HUES64 (cell line): ENCODE measurements at regions not wholly inside any gene's neighbourhood (a gene's known extent, or its start where the extent isn't known, plus 50 kb on each side); places are given as distances from the start of the nearest gene placed in this dataset.
"Not testable (repeated sequence)": the region's sequence is repeated elsewhere in the genome, so short reads cannot be mapped to it uniquely, and the experiment has no call there.

Experiments
- H3K27ac ChIP-seq: 2 replicates; pipeline ENCODE4 v1.7.0; 2013; ENCODE audit warnings: low read depth, low read length, inconsistent platforms
- H3K27me3 ChIP-seq: 2 replicates; pipeline ENCODE4 v1.6.1; 2013; ENCODE audit warnings: mild to moderate bottlenecking, low read length; ENCODE audit not compliant: insufficient read depth
- H3K36me3 ChIP-seq: 2 replicates; pipeline ENCODE4 v1.6.1; 2013; ENCODE audit warnings: mild to moderate bottlenecking, low read length; ENCODE audit not compliant: insufficient read depth
- H3K4me1 ChIP-seq: 2 replicates; pipeline ENCODE4 v1.6.1; 2013; ENCODE audit warnings: mild to moderate bottlenecking, low read length, moderate library complexity; ENCODE audit not compliant: insufficient read depth
- H3K4me3 ChIP-seq: 2 replicates; pipeline ENCODE4 v1.5.1; 2013; ENCODE audit warnings: mild to moderate bottlenecking, low read length, moderate library complexity
- H3K9ac ChIP-seq: 2 replicates; pipeline ENCODE4 v1.6.1; 2013; ENCODE audit warnings: mild to moderate bottlenecking, low read depth, low read length
- H3K9me3 ChIP-seq: 2 replicates; pipeline ENCODE4 v1.6.1; 2013; ENCODE audit warnings: low read depth, low read length; ENCODE audit not compliant: insufficient read depth
- WGBS: fragments of 150-250, 120-280 bp; methylation state at CpG from one replicate; pipeline ENCODE4 v1.1.7; 2013; ENCODE audit warnings: missing lambda C conversion rate; 5-methylcytosine and 5-hydroxymethylcytosine counted together

DNA sequence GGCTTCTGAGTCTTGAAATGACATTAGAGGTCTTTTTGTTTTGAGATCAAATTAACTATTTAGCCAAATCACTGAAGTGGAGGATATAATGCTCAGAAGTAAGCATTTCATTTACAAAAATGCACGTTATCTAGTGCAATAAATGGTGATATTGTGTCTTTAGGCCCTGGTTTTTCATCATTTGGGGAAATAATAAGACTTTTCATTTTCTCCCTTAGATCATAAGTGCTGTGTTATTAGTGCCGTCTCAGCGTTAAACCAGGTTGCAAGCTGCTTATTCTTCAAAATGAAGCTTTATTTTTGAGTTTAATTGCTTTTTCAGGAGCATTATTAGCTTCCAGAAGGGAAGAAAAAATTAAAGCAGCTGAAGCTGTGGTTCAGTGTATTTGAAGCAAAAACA, 1416.8 kb upstream of the GOT2 start:
- Histone ChIP-seq H3K9me3 (peaks cover 3% of the 10 kb centered on the region; the same call in 1 of the 2 replicates), H3K4me3 (no peak overlapping the region), H3K27ac (no peak overlapping the region), H3K9ac (no peak overlapping the region), H3K4me1 (no peaks in the 10 kb centered on the region), H3K27me3 (no peaks in the 10 kb centered on the region), H3K36me3 (no peaks in the 10 kb centered on the region)
- WGBS, result 86% methylated on average over 3 of the region's 3 CpGs

DNA sequence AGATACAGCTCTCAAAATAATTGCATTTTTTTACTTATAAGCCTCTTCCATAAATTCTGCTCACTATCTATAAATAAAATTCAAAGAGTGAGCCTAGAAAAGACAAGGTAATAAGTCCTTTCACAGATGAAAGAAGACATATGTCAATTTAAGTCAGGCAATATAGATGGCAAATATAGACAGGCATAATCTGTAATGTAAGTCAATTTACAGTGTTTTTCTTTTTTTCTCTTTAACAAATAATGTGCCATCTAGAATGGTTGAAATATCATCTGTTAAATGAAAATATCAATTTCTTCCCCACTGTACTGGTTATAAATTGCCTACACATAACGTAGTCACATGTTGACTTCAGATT, 1409.2 kb upstream of the GOT2 start:
- no peaks in the 10 kb centered on the region for H3K36me3 ChIP-seq
- peaks cover 7% of the 10 kb centered on the region for H3K9me3 ChIP-seq
- H3K27ac ChIP-seq, result no peak overlapping the region
- WGBS, result no CpG with 5 or more reads among the region's 1 CpG
- no peaks in the 10 kb centered on the region for H3K27me3 ChIP-seq
- H3K9ac ChIP-seq, result no peak overlapping the region
- H3K4me3 ChIP-seq, result no peak overlapping the region
- H3K4me1 ChIP-seq, result peaks cover 12% of the 10 kb centered on the region

DNA sequence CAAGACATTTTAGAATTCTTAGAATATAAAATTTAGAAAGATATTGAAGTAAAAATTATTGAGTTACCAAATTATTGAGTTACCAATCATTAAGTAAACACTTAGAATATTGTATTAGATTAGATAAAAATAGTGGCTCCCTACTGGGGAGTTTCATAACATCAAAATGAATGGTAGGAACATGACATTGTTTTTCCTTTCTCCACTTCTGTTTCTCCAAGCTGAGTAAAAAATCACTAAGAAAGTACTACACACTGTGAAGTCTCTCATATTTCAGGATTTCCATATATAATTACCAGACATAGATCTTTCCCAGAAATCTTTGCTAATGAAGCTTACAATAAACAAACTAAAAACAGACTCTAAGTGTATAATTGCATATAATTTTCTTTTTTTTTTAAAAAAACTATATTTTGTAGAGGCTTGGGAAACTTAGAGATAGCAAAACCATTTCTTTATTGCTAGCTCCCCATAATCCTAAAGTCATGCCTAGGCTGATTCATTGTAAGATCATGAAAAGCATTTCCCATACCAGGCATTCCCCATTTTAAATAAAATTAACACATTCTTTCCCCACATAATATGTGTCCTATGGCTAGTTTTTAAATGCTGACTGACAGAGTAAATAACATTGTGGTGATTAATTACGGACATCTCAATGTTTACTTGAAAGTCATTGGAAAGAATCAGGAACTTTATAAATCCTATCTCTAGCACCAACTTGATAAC, 1408.7 kb upstream of the GOT2 start:
- Histone ChIP-seq H3K27ac (no peak overlapping the region), H3K9ac (no peak overlapping the region), H3K4me1 (peaks cover 12% of the 10 kb centered on the region), H3K36me3 (no peaks in the 10 kb centered on the region), H3K4me3 (no peak overlapping the region), H3K9me3 (peaks cover 13% of the 10 kb centered on the region), H3K27me3 (no peaks in the 10 kb centered on the region)
- 100% methylated on average over 1 of the region's 1 CpG for WGBS

DNA sequence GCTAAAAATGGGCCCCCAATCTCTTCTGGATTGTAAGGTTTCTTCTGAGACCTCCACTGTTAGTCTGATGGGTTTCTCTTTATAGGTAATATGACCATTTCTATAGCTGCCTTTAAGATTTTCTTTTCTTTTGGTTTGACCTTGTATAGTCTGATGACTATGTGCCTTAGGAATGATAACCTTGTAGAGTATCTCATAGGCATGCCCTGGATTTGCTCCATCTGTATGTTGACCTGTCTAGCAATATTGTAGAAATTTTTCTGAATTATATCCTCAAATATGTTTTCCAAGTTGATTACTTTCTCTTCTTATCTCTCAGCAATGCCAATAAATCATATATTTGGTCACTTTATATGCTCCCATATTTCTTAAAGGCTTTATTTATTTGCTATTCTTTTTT, 1403.8 kb upstream of the GOT2 start:
- Histone ChIP-seq H3K27ac (no peak overlapping the region), H3K36me3 (no peaks in the 10 kb centered on the region), H3K9me3 (peaks cover 14% of the 10 kb centered on the region), H3K27me3 (no peaks in the 10 kb centered on the region), H3K4me1 (peaks cover 7% of the 10 kb centered on the region; the same call in 1 of the 2 replicates), H3K4me3 (no peak overlapping the region), H3K9ac (no peak overlapping the region)

- no peak overlapping the region for H3K4me3 ChIP-seq
- no peak overlapping the region for H3K27ac ChIP-seq
- H3K9me3 ChIP-seq, result no peaks in the 10 kb centered on the region
- no peaks in the 10 kb centered on the region for H3K27me3 ChIP-seq
- H3K9ac ChIP-seq, result no peak overlapping the region
- whole genome bisulfite sequencing, result 94% methylated on average over 1 of the region's 1 CpG
- no peaks in the 10 kb centered on the region for H3K4me1 ChIP-seq
- no peaks in the 10 kb centered on the region for H3K36me3 ChIP-seq
Measured at GRCh38 chr16:60127196-60127595, 1393.1 kb upstream of the GOT2 start.

DNA sequence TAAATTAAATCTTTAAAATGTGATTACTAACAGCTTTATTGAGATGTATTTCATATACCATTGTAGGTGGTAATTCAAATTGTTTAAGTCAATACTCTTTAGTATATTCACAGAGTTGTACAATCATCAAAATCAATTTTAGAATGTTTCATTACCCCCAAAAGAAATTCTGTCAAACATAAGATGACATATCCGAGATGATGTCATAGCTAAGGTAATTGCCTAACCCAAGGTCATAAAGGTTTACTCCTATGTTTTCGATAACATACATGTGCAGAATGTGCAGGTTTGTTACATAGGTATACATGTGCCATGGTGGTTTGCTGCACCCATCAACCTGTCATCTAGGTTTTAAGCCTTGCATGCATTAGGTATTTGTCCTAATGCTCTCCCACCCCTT, 1392.0 kb upstream of the GOT2 start:
- H3K4me3 ChIP-seq, H3K36me3 ChIP-seq, H3K4me1 ChIP-seq, H3K27me3 ChIP-seq, H3K27ac ChIP-seq, H3K9ac ChIP-seq, H3K9me3 ChIP-seq: not testable (repeated sequence)
- WGBS, result 98% methylated on average over 2 of the region's 2 CpGs

DNA sequence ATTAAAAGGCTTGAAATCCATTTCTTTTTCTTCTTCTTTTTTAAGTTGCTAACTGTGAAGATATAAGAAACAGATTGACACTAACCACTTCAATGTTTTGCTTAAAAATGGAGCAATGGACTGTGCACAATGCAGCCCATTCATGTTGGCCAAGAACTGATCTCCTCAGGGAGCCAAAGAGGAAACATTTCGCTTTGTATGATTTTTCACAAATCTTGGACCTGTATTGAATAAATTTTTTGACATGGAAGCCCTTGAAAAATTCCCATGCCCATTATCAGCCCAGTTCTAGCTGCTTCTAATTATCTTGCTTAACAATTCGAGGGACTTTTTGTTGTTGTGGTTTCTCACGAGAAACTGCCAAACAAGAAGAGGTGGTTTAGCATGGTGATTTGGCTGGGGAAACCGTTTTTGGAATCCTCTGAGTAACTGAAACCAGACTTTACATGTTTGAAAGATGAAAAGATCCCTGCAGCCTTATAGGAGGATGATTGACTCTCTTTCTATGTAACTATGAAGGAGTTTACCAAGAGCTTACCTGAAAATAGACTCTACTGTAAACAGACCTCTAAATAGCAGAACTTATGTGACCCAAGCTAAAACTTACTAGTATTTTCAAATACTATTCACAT, 1389.4 kb upstream of the GOT2 start:
- Histone ChIP-seq H3K27ac (no peak overlapping the region), H3K4me1 (no peaks in the 10 kb centered on the region), H3K27me3 (no peaks in the 10 kb centered on the region), H3K9ac (no peak overlapping the region), H3K9me3 (no peaks in the 10 kb centered on the region), H3K36me3 (no peaks in the 10 kb centered on the region), H3K4me3 (no peak overlapping the region)
- 87% methylated on average over 4 of the region's 4 CpGs for WGBS

GRCh38 chr16:60120586-60120985, 1386.5 kb upstream of the GOT2 start:
- Histone ChIP-seq H3K36me3 (no peaks in the 10 kb centered on the region), H3K27ac (no peak overlapping the region), H3K9me3 (no peaks in the 10 kb centered on the region), H3K4me1 (no peaks in the 10 kb centered on the region), H3K27me3 (no peaks in the 10 kb centered on the region), H3K9ac (no peak overlapping the region), H3K4me3 (no peak overlapping the region)
- 96% methylated on average over 14 of the region's 14 CpGs for WGBS

DNA sequence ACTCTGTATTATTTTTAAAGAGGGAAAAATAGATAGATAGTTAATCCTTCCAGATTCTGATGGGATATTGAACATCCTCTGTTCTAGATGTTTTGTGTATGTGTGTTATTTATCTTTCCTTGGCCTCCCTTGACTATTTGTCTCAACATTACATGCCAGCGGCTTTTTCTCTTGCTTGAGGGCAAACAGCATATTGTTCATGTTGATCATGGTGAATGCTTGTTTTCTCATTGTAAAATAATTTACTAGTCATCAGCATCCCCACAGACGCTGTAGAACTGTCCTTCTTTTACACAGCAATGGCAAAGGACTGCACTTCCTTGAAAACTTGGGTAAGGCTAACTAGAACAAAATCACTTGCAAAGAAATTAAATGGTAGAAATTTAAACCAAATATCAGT, 1376.4 kb upstream of the GOT2 start:
- 94% methylated on average over 2 of the region's 2 CpGs for WGBS
- Histone ChIP-seq H3K36me3 (no peaks in the 10 kb centered on the region), H3K27ac (no peak overlapping the region), H3K4me3 (no peak overlapping the region), H3K9ac (no peak overlapping the region), H3K27me3 (no peaks in the 10 kb centered on the region), H3K9me3 (no peaks in the 10 kb centered on the region), H3K4me1 (no peaks in the 10 kb centered on the region)

DNA sequence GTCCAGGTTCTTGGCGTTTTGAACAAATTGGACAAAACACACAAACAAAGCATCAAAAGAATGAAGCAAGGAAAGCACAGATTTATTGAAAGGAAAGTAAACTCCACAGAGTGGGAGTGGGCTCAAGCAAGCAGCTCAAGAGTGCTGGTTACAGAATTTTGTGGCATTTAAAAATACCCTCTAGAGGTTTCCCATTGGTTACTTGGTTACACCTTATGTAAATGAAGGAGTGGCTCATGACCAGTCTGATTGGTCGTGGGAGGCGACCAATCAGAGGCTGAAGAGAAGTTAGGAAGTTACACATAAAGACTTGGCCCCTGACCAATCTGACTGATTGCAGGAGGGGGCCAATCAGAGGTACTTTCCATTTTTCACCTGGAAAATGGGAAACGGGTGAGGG, 1373.8 kb upstream of the GOT2 start:
- no peaks in the 10 kb centered on the region for H3K36me3 ChIP-seq
- H3K9me3 ChIP-seq, result no peaks in the 10 kb centered on the region
- H3K9ac ChIP-seq, result no peak overlapping the region
- WGBS, result 99% methylated on average over 4 of the region's 4 CpGs
- H3K4me1 ChIP-seq, result no peaks in the 10 kb centered on the region
- H3K4me3 ChIP-seq, result no peak overlapping the region
- no peaks in the 10 kb centered on the region for H3K27me3 ChIP-seq
- no peak overlapping the region for H3K27ac ChIP-seq

DNA sequence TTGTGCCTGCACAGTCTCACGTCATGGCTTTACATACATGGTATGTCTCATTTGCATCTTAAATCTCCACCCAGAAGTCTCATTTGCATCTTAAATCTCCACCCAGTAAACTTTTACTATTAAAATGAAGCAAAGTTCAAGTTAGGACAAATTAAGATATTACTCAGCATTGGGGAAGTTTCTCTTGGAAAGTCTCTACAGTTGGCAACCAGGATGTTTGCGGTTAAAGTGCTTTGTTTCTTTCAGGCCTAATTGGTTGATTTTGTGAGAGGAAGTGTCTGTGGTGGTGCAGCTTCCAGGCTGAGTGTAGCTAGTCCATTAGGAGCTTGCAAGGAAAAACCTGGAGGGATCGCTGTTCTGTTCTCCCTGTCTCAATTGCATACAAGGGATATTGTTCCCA, 1373.3 kb upstream of the GOT2 start:
- Histone ChIP-seq H3K4me1 (no peaks in the 10 kb centered on the region), H3K27ac (no peak overlapping the region), H3K36me3 (no peaks in the 10 kb centered on the region), H3K9ac (no peak overlapping the region), H3K4me3 (no peak overlapping the region), H3K9me3 (no peaks in the 10 kb centered on the region), H3K27me3 (no peaks in the 10 kb centered on the region)
- WGBS, result 98% methylated on average over 3 of the region's 3 CpGs

DNA sequence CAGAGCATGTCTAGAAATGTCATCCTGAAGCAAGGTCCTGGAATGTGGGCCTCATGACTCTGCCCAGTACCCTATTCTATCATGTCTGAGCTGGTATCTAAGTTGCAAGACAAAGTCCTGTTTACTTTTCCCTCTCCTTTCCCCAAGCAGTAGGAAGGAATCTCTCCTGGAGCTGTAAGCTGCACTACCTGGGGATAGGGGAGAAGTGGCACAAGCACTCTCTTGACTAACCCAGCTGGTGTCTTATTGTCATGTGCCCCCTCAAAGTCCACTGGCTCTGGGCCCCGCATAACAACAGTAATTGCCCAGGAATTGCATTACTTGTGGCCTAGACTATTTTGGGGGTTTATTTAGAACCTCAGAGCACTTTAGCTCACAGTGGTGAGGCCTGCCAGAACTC, 1366.3 kb upstream of the GOT2 start:
- H3K9ac ChIP-seq, result no peak overlapping the region

More for the DNA sequence above, 1366.3 kb upstream of the GOT2 start:
- H3K4me1 ChIP-seq, result no peaks in the 10 kb centered on the region
- WGBS, result 91% methylated on average over 1 of the region's 1 CpG
- no peaks in the 10 kb centered on the region for H3K27me3 ChIP-seq
- H3K36me3 ChIP-seq, result no peaks in the 10 kb centered on the region
- H3K27ac ChIP-seq, result no peak overlapping the region
- no peak overlapping the region for H3K4me3 ChIP-seq
- peaks cover 3% of the 10 kb centered on the region; the same call in 1 of the 2 replicates for H3K9me3 ChIP-seq
